OCI-M2 (cell line): ENCODE measurements at regions not wholly inside any gene's neighbourhood (a gene's known extent, or its start where the extent isn't known, plus 50 kb on each side); places are given as distances from the start of the nearest gene placed in this dataset.
"Not testable (repeated sequence)": the region's sequence is repeated elsewhere in the genome, so short reads cannot be mapped to it uniquely, and the experiment has no call there.

ENCODE experiments used
- DNase-seq: peaks from one replicate; lab custom pipeline; 2025; ENCODE audit not compliant: unreplicated experiment; lab: John Stamatoyannopoulos, UW

- no peak for DNase-seq
These were observed 73.2 kb upstream of the GADD45A start for GRCh38 chr1:67611846-67612245.

GRCh38 chr1:67612788-67613241 lies 72.2 kb upstream of the GADD45A start:
- DNase-seq: no peak

DNA sequence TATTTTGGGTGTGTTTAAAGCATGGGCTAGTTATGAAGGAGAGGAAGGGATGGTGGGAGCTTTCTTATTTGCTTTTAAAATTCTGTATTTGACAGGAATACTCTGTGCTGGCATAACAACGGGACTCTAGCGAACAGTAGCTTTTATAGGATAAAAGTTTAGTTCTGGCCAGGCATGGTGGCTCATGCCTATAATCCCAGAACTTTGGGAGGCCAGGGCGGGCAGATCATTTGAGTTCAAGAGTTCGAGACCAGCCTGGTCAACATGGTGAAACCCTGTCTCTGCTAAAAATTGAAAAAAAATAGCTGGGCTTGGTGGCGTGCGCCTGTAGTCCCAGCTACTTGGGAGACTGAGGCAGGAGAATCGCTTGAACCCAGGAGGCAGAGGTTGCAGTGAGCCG lies 71.5 kb upstream of the GADD45A start:
- DNase-seq: not testable (repeated sequence)

DNA sequence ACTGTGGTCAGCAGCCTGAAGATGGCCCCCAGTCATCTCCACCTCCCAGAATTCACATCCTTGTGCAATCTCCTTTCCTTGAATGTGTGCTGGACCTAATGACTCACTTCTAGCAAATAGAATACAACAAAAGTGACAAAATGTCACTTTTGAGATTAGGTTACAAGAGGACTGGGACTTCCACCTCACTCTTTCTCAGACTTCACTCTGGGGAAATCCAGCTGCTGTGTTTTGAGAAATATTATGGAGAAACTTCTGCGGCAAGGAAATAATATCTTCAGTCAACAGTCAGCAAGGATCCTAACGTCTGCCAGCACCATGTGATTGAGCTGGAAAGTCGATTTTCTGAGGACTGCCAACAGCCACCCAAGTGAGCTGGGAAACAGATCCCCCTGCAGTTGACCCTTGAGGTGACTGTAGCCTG lies 70.5 kb upstream of the GADD45A start:
- DNase-seq: no peak

DNA sequence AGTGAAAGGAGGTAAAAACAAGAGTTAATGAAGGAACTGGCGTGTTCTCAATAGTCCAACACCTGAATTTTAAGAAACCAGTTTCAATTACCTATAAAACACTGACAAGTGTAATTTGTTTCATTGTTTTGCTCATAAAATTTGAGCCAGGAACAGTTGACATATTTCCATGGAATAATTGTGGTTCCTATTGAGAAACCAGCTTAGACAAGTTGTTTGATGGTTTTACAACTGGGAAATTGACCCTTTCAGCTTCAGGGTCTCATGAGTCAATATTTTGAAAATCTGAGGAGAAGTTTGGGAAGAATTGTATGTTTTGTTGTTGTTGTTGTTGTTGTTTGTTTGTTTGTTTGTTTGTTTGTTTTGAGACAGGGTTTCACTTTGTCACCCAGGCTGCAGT lies 69.1 kb upstream of the GADD45A start:
- DNase-seq: no peak

DNA sequence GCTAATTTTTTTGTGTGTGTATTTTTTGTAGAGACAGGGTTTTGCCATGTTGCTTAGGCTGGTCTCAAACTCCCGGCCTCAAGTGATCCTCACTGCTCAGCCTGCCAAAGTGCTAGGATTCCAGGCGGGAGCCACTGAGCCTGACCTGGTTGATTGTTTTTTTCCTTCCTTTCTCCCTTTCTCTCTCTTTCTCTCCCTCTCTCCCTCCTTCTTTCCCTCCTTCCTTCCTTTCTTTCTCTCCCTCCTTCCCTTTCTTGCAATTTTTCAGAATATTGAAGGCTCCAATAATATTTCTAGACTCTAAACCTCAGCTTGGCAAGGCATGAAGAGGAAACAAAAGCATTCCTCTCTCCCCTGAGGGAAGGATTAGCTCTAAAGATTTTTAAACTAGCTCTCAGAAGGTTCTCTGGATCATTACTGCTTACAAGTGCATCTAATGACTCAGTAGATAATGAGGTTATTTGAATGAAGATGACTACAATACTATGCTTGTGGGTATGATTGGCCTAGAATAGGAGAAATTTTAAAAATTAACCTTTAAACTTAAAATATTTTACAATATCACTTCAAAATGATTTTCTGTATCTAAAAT lies 68.5 kb upstream of the GADD45A start:
- DNase-seq: no peak

DNA sequence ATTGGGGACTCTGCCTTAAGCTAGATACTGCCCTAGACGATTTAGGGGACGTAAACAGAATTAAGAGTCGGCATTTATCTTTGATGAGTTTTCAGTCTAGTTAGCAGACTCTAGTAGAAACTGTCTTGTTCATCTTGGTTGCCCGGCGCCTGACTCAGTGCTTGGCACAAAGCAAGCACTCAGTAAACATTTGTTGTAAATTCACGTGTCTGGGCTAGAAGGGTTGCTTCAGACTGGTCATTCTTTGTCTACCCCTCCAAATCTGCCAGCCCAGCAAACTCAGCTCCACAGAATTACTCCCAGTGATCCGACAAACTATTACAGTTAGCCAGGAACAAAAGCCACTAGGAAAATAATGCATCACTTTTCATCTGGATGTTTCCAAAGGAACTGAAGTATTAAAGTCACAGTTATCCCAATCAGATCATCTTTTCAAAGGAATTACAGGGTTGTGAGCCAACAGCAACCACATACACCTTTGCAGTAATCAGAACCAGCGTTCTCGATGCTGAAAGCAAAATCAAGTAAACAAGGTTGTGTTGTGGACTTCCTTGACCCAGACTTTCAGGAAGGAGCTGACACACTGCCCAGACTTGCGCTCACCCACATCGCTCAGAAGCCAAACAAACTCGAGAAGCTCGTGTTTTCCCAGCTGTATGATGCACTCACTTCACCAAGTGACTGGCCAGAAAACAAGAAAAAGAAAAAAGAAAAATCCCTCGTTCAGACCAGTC lies 66.5 kb upstream of the GADD45A start:
- no peak for DNase-seq

- no peak for DNase-seq
These were observed 65.9 kb upstream of the GADD45A start for GRCh38 chr1:67619080-67619479.

GRCh38 chr1:67623906-67624305 lies 61.1 kb upstream of the GADD45A start:
- DNase-seq: no peak

GRCh38 chr1:67624680-67625079 lies 60.3 kb upstream of the GADD45A start:
- no peak for DNase-seq

GRCh38 chr1:67626090-67626860 lies 58.7 kb upstream of the GADD45A start:
- no peak for DNase-seq

GRCh38 chr1:67626861-67627235 lies 58.2 kb upstream of the GADD45A start:
- DNase-seq: no peak

- DNase-seq: no peak
These were observed 57.7 kb upstream of the GADD45A start for GRCh38 chr1:67627336-67627735.

DNA sequence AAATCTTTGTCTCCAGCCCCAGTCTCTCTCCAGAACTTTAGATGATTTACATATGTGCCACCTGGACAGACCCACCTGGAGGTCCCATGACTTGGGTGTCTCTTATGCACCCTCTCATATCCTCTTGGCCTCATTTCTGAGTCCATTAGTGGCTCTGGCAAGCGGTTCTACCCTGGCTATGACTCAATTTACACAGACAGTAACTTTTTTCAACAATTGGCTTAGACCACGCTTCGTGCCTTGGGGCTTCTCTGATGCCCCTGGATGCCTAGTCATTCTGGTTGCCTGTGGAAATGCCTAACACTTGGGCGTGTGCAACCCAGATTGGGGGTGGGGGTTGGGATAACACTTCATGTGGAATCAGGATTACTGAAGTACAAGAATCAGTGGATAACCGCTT lies 57.1 kb upstream of the GADD45A start:
- DNase-seq: no peak

GRCh38 chr1:67629370-67630075 lies 55.5 kb upstream of the GADD45A start:
- no peak for DNase-seq

DNA sequence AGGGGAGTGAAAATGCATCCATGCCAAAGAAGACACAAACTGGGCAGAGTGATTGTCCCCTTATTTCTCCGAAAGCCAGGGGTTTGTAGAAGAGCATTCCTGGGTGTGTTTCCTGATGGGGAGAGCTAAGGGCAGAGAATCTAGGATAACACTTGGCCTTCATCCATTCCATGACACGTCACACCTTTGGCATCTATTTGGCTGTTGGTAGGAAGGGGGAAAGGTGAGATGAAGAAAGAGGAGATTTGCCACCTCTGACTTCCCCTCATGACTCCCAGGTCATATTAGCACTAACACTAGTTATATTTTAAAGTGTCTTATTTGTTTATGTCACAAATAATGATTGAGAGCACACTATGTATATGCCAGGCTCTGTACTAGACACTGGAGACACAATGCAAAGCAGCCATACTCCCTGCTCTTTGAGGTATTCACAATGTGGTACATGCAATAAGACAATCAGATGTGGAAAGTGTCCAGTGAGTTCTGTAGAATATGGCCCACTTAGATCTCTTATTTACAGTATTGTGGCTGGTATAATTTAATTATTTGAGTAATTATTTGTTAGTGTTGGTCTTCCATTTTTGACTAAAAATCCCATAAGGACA lies 54.5 kb upstream of the GADD45A start:
- DNase-seq: no peak

GRCh38 chr1:67632356-67632755 lies 52.6 kb upstream of the GADD45A start:
- no peak for DNase-seq

DNA sequence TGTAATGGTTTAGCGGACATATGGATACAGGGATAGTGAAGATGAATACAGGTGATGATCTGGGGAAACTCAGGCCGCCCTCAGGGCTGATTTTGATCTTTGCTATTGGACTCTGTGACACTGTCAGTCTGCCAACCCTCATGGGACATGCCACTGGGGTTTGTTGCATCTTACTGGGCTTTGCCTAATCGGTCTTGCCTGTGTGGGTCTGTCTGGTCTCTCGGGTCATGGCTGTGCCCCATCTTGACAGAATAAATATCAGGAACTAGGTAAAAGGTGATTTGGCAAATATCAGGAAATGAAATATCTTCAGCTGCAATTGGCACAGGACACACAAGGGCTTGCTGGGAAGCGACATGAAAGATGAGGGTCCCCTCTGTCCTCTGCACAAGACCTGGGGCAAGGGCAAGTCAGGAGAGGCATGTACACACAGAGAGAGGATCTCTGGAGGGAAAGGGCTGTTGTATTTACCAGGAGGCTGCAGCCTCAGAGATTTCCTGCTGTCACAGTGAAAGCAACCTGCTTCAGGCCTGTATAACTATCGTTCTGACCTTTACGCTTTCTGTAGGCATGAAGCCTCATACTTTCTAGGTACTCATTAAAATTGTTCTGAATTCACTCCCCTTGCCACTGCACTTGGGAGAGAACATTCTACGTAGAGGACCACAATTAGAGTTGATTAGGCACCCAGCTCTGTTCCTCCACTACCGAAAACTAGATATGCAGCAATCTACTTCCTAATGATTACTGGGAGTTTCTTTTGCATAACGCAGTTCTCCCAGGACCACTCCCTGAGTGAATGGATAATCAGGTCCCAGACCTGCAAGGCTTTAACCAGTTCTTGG lies 52.0 kb upstream of the GADD45A start:
- DNase-seq: no peak

GRCh38 chr1:67634396-67634935 lies 50.5 kb upstream of the GADD45A start:
- DNase-seq: no peak
